Stimulated activated CD4-positive, alpha-beta T cell treated with anti-CD3 and anti-CD28 coated beads, Interleukin-1b, Interleukin-23, amount 100 ng/mL, for 48 hours (primary cell): ENCODE measurements at regions not wholly inside any gene's neighbourhood (a gene's known extent, or its start where the extent isn't known, plus 50 kb on each side); places are given as distances from the start of the nearest gene placed in this dataset.

Experiments
- DNase-seq: peaks from one replicate; pipeline ENCODE4 v3.0.0-alpha.2; 2020

DNA sequence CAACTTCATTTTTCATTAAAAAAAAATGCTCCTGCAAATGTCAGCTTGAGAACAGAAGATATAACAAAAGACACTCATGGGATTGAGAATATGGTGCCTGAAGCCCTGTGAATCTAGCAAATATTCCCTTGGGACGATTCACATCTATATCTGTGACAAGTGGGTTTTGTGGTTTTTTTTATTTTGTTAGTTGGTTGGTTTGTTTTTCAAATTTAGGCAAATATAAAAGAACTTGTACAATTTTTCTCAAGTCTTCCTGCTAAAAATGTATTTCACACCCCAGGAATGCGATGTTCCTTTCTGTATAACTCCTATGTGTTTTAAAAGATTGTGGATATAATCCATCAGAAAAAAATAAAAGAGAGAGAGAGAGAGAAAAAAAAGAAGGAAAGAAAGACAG lies 1061.8 kb upstream of the ARRDC3 start:
- no peak for DNase-seq

GRCh38 chr5:92435781-92436180 lies 1052.7 kb upstream of the ARRDC3 start:
- no peak for DNase-seq

GRCh38 chr5:92429646-92430045 lies 1046.5 kb upstream of the ARRDC3 start:
- no peak for DNase-seq

DNA sequence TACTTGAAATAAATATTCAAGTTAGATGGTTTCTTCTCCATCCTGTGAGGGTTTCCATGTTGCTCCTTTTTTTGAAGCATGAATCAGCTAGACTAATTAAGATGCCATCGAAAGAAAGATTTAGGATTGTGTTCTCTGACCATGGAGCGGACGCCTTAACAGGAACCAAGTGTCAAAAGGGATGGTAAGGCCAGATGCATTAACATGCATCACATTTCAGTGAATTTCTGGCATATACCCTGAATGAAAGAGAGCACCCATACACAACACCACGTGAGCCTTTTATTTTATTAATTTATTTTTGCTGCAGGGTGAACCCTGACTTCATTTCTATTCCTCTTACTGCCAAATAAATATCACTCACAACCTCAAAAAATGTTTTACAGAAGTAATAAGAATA lies 1045.3 kb upstream of the ARRDC3 start:
- no peak for DNase-seq

GRCh38 chr5:92424785-92425426 lies 1041.8 kb upstream of the ARRDC3 start:
- no peak for DNase-seq

DNA sequence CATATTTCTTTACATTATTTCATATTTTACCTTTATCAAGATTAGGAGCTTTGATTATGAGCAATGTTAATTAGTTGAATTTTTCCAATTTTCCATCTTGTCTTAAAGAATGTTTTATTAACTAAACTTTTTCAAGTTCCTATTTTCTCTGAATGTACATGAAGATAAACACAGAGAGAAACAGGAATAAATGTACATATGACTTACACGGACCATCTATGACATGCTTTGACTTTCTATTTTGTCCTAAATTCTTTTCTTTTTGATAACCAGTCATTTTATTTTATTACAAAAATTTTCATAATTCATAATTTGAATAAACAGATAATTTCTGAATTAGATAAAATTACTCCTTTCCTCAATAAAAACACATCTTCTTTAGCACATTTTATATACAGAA lies 1038.8 kb upstream of the ARRDC3 start:
- no peak for DNase-seq

DNA sequence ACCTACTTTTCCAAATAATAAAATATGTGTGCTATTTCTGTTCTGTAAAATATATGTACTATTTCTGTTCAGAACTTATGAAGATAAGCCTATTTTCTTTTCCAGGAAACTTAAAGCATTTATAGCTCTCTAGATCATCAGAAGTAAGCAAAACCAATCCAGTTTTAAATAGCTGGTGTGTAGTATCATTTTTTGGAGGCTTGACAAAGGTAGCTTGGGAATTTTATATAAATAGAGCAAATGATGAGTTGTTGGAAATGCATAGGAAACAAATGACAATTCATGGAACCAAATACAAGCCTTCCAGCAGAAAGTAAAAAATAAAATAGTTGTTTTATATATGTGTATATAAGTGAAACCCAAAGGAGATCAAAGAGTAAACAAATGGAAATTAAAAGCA lies 1038.1 kb upstream of the ARRDC3 start:
- DNase-seq, result no peak

- DNase-seq, result no peak
Measured at GRCh38 chr5:92419261-92419660, 1036.1 kb upstream of the ARRDC3 start.

DNA sequence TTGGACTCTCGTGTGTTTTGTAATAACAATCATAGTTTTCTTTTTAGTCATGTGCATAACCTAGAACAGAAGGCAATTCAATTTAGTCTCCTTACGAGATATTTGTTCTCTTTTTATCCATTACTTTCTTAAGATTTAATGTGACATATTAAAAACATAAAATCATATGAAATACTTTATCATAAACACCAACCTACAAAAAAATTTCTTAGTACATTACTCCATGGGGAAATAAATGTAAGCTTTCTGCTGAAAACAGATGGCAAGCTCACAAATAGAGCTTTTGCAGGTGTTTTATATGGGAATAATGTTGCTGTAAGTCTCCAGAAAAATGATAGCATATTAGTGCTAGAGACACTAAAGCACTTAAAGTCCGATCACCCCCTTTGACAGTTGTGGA lies 1035.2 kb upstream of the ARRDC3 start:
- DNase-seq, result no peak

GRCh38 chr5:92409134-92409533 lies 1026.0 kb upstream of the ARRDC3 start:
- no peak for DNase-seq

DNA sequence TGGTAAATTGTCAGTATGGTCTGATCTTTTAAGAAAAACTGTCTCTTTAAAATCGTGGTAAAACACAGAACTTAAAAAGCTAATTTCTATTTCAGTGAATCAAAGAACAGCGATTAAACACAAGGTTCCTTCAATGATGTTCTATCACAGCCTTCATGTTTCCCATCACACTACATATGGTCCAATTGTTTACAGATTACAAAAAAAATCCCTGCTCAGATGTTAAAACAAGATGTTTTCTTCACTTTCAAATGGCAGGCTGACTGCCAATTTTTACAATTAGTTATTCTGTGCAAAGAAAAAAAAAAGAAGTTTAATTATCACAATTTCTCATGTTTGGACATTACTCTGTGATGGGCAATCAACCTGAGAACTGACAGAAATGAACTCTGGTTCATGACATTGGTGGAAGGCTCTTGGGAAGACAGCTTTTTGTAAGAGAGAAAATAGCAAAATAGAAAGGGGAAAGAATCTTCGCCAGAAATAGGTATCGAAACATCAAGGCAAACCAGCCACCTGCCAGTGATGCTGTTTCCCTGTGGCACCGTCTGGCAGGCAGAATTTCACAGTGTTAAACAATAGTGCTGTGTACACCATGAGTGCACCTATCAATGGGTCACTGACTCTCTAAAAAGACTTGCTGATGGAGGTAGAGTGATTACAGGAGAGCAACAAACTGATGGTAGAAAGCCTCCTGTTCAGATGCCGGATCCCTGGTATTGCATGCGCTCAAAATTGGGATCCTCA lies 1020.0 kb upstream of the ARRDC3 start:
- DNase-seq, result no peak

- no peak for DNase-seq
Measured at GRCh38 chr5:92402045-92402444, 1018.9 kb upstream of the ARRDC3 start.

- no peak for DNase-seq
Measured at GRCh38 chr5:92401492-92401891, 1018.4 kb upstream of the ARRDC3 start.

DNA sequence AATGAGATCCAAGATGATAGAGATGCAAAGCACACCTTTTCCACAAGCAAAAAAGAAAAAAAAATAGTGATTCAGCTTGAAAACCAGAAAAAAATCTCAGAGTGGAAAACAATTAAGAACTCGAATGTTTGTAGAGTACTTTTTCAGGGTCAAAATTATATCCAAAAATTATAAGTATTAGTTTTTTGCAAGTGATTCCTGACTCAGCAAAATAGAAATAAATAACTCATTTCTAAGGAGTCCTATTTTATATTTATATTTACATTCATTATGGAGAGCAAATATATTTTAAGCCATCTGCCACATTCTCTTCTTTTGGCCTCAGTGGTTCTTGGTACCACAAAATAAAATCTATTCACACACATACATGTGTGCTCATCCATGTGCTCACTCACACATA lies 1011.8 kb upstream of the ARRDC3 start:
- no peak for DNase-seq

DNA sequence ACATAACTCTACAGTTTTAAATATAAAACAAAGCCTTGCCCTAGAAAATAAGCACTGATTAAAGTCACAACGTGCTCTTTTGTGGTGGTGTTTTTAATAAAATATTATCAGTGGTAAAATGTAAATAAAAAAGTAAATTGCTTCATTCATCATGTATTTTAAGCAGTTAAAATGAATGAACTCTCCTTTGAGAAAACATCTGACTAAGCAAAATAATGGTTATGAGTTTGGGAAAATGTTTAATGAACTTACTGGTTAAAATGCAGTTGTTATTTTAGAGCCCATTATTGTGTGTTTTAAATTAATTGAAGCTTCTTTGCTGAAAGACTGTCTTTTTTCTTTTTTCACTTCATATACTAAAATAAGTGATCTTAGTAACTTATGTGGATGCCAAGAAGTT lies 1007.5 kb upstream of the ARRDC3 start:
- no peak for DNase-seq

DNA sequence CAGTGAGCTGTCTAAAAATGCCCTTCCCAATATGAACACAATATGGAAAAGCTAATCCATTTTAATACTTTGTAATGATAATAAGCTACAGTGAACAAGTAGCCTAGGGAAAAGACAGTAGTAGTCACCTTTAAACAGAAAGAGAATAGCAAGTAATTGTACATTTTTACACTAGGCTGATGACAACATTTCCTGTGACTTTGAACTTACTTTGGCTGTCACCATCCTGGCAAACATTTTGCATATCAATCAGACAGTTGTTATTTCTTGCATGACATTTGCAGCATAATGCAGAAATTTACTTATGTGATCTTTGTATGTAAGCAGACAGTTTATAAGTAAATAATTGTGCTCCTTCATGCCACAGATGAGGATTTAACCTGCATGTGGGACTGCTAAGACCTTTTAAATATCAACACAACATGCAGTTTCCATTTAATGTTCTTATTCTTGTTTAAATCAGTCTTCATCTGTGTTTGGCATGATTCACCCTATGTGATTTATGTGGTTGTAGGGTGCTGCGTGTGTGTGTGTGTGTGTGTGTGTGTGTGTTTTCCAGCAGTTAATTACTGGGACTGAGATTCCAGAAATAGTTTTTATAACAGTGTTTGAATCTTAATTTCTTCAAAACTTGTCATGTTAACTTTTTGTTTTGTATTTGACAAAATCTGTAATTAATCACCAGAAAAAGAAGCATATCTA lies 997.1 kb upstream of the ARRDC3 start:
- no peak for DNase-seq

DNA sequence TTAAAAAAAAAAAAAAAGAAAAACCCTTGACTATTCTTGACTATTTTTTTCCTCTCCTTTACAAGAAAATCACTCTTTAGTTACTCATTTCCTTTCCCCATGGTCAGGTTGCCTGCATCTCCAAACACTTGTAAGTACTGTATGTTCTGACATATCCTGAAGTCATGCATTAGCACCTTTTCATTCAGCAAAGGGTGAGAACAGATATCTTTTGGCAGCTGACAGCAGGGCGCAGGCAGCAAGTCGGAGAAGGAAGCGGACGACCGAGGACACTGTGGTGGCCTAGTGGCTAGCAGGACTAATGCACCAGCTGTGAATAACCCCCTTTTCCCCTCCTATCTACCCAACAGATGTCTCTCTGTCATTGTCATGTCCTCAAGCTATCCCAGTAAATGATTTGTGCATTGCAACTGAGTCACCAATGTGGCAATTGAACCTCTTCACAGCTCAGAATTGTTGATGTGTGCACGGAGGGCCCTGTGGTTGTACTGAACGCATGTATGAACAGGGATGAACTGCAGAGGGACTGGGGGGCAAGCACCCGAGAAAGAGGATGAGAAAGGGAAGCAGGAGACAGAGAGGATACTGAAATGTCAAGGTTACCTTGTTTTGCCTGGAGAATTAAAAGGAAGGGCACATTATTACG lies 996.0 kb upstream of the ARRDC3 start:
- DNase-seq, result no peak

GRCh38 chr5:92374859-92375258 lies 991.7 kb upstream of the ARRDC3 start:
- DNase-seq, result no peak

DNA sequence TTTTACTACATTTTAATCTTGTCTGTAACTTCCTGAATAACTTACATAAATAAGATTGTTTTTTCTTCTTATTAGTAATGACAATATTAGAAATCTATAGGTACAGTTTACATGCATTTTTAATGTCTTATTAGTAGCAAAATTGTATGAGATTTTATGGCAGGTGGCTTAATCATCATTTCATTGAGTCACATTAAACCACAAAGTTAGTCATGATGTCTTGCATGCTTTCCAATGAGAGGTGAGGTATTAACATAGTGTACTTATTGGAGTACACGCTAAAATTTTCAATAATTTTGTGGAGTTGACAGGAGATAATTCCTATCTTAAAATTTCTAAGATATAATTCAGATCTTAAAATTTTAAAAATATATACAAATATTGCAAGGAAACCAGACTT lies 989.6 kb upstream of the ARRDC3 start:
- DNase-seq, result no peak

DNA sequence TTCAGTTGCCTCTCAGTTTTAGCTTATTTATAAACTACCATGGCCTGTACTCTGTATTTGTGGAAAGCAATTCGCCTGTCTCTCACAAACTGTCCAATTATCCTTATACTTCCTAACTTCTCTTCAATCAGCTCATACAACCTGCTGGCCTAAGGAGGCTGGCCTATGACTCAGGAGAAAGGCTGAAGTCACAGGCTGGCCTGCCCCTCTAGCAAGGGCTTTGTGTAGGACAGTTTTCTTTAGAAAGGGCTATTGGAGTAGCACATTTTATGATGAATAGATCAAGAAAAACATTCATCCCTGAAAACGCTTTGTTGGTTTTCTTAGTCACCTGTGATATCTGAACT lies 988.7 kb upstream of the ARRDC3 start:
- DNase-seq, result no peak

DNA sequence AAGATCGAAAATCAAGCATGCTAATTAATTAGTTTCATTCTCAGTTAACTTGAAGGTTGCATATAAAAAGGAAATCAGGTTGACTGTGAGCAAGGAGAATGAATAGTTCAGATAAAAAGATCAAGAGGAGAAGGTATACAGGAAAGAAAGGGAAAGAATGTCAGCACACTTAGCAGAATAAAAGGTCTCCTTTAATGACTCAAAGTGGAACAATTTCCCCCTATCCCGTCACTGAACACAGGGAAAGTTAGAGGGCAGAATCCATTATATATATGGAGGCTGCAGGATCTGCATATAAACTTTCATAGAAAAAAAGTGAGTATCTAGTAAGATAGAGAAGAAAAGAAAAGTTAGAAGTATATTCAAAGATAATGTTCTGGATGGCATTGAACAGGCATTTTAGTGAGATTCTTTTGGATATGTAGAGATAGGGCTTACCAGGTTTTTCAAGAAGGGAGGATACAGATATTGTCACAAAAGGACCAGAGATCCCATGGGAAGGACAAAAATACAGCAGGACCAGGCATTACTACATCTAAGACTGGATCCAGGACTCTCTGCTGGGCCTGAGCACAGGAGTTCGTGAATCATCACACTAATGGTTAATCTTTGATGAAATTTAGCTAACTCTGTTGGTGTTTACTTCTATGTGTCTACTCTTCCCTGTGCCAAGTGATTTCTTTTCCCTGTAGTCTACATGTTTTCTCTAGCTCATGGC lies 988.2 kb upstream of the ARRDC3 start:
- no peak for DNase-seq

DNA sequence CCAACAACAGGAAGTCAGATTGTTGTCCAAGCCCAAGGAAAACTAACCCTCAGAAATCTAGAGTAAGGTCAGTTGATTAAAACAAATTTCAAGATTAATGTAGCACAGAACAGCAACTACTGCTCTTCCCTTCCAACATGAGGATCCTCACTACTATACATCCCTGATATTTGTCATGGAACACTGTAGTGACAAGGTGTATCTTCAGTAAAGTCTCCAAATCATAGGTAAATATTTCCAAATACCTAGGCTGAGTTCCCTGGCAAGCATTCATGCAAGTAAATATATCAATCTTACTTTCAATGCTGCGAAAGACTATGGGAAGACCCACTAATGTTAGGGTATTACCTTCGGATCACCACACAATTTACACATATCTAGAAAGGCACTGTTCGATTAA lies 986.9 kb upstream of the ARRDC3 start:
- DNase-seq, result no peak

DNA sequence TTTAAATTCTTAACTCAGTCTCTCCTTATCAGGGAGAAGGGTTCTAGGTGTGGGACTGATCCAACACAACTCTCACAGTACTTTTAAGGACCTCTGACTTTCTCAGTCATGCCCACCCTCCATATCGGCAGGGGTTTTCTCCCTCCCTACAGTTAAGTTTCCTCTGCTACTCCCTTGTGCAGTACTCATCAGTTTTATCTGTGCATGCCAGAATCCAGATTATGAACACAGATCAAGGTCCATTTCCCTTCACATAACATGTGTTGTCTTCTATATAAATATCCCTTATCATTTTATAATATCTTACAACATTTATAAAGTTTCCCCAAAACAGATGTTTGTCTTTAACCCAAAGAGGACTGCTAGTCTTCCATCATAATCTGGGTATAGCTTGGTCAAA lies 986.5 kb upstream of the ARRDC3 start:
- no peak for DNase-seq
